Stimulated activated naive CD8-positive, alpha-beta T cell treated with anti-CD3 and anti-CD28 coated beads, Interleukin-15, Interleukin-2, amounts not matched to agents 100 ng/mL and 50 ng/mL, for 24 hours (primary cell): ENCODE measurements at regions not wholly inside any gene's neighbourhood (a gene's known extent, or its start where the extent isn't known, plus 50 kb on each side); places are given as distances from the start of the nearest gene placed in this dataset.

Source experiments
- H3K27ac Mint-ChIP-seq: one replicate; pipeline ENCODE4 v1.8.0; 2021; ENCODE audit warnings: mild to moderate bottlenecking, mixed read lengths
- H3K27me3 Mint-ChIP-seq: one replicate; pipeline ENCODE4 v1.8.0; 2021; ENCODE audit warnings: mixed read lengths
- H3K36me3 Mint-ChIP-seq: one replicate; pipeline ENCODE4 v1.8.0; 2021; ENCODE audit warnings: low read depth, mixed read lengths
- H3K4me1 Mint-ChIP-seq: one replicate; pipeline ENCODE4 v1.8.0; 2021; ENCODE audit warnings: low read depth, mixed read lengths
- H3K4me3 Mint-ChIP-seq: one replicate; pipeline ENCODE4 v1.8.0; 2021; ENCODE audit warnings: mild to moderate bottlenecking, mixed read lengths
- H3K9me3 Mint-ChIP-seq: one replicate; pipeline ENCODE4 v1.8.0; 2021; ENCODE audit warnings: mixed read lengths

DNA sequence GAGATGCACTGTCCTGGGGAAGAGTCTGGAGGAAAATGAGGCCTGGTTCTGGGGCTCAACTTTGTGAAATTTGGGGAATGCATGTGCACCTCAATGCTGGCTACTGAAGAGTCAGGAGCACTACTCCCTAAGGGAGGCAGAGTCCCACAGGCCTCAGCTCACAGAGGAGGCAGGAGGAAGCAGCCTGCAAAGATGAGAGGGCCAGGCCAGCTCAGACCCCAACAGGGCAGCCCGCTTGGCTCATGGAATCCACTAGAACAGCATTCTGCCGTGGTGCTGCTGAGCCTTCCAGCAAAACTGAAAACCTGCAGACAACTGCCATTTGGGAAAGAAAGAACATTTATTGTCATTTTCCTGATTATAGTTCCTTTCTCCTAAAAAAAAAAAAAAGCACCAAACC lies 300.5 kb downstream of the CTTN start:
- Mint-ChIP-seq H3K4me3 (no peak overlapping the region), H3K27me3 (no peaks in the 10 kb centered on the region), H3K9me3 (no peaks in the 10 kb centered on the region), H3K4me1 (no peaks in the 10 kb centered on the region), H3K27ac (no peak overlapping the region), H3K36me3 (no peaks in the 10 kb centered on the region)

DNA sequence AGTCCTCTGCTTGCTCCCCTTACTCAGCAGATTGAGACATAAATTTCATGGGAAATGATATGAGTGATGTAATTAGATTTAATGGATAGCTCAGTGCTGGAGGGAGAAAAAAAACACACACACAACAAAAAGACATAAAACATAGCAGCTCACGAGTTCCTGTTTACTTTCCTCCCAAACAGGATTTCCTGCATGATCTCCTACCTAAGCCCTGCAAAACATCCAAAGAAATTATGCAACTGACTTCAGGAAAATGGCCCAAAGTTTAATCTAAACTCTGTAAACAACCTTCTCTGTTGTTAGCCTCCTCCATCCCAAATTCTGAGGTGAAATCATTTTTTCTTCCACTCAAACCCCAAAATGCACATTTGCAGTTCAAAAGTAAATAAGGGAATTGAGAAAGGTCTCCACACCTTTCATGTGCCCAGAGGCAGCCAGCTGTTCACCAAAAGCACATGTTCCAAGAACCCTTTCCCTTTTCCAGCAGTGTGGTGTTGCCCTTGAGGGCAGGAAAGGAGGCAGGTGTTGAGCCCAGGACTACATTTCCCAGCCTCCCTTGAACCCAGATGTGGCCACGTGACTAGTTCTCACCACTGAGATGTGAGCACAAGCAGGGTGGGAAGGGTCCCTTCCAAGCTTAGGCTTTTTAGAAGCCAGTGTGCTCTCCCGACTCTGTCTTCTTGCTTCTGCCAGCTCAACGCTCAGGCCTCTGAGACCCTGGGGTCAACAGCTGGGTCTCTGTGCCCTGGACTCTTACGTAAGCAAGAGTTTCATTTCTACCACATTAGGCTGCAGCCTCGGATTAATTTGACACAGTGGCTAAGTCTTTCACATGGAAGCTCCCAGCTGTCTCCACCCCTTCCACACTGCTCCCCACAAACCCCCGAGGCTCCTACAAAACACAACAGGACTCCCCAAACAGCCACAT lies 301.2 kb downstream of the CTTN start:
- Mint-ChIP-seq H3K27me3 (no peaks in the 10 kb centered on the region), H3K4me1 (no peaks in the 10 kb centered on the region), H3K36me3 (no peaks in the 10 kb centered on the region), H3K9me3 (no peaks in the 10 kb centered on the region), H3K27ac (no peak overlapping the region), H3K4me3 (no peak overlapping the region)

DNA sequence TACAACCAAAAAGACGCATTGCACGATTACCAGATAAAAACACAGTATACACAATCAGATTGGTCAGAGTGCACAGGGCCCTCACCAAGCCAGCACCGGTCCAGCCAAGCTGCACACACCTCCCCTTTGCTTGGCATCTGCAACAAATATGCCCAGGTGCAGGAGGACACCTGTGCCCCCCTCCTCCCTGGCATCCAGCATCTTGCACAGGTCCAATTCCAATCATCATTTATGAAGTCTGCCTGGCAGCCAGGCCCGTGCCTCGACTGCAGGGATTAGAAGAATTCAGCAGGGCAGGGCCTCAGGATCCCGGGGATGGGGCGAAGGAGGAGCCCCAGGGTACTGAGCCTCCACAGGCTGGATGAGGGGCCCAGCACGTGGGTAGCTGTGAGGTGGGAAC lies 302.1 kb downstream of the CTTN start:
- Mint-ChIP-seq H3K27me3 (no peaks in the 10 kb centered on the region), H3K4me3 (no peak overlapping the region), H3K4me1 (no peaks in the 10 kb centered on the region), H3K27ac (no peak overlapping the region), H3K36me3 (no peaks in the 10 kb centered on the region), H3K9me3 (no peaks in the 10 kb centered on the region)

DNA sequence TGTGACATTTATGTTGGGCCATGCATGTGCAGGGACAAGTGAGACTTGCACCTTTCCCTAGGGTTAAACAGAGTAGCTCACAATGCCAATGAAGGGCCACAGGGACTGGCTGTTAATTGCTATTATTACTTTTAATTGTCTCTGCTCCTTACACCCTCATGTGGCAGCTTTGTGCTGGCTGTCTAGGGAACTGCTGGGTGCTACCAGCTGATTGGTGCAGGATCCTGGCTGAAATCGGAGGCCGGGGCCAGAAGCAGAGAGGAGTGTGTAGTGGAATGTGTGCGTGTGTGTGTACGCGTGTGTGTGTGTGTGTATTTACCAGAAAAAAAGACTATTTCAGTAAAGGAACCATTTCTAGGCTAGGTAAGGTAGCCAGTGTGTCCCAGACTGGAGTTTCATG lies 302.5 kb downstream of the CTTN start:
- H3K27ac Mint-ChIP-seq, result no peak overlapping the region
- no peak overlapping the region for H3K4me3 Mint-ChIP-seq
- H3K4me1 Mint-ChIP-seq, result no peaks in the 10 kb centered on the region
- no peaks in the 10 kb centered on the region for H3K36me3 Mint-ChIP-seq
- H3K27me3 Mint-ChIP-seq, result no peaks in the 10 kb centered on the region
- no peaks in the 10 kb centered on the region for H3K9me3 Mint-ChIP-seq

DNA sequence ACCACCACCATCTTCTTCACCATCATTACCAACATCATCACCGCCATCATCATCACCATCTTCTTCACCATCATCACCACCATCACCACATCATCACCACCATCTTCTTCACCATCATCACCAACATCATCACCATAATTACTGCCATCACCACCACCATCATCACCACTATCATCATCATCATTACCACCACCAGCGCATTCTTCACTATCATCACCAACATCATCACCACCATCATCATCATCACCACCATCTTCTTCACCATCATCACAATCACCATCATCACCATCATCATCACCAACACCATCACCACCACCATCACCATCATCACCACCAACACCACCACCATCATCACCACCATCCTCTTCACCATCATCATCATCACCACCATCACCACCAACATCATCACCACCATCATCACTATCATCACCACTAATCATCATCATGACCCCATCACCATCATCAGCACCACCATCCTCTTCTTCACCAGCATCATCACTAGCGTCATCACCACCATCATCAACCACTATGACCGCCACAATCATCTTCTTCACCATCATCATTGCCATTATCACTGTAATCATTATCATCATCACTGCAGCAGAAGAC lies 303.8 kb downstream of the CTTN start:
- H3K27me3 Mint-ChIP-seq, result no peaks in the 10 kb centered on the region
- H3K27ac Mint-ChIP-seq, result no peak overlapping the region
- H3K36me3 Mint-ChIP-seq, result no peaks in the 10 kb centered on the region
- H3K4me3 Mint-ChIP-seq, result no peak overlapping the region
- no peaks in the 10 kb centered on the region for H3K4me1 Mint-ChIP-seq
- H3K9me3 Mint-ChIP-seq, result no peaks in the 10 kb centered on the region

DNA sequence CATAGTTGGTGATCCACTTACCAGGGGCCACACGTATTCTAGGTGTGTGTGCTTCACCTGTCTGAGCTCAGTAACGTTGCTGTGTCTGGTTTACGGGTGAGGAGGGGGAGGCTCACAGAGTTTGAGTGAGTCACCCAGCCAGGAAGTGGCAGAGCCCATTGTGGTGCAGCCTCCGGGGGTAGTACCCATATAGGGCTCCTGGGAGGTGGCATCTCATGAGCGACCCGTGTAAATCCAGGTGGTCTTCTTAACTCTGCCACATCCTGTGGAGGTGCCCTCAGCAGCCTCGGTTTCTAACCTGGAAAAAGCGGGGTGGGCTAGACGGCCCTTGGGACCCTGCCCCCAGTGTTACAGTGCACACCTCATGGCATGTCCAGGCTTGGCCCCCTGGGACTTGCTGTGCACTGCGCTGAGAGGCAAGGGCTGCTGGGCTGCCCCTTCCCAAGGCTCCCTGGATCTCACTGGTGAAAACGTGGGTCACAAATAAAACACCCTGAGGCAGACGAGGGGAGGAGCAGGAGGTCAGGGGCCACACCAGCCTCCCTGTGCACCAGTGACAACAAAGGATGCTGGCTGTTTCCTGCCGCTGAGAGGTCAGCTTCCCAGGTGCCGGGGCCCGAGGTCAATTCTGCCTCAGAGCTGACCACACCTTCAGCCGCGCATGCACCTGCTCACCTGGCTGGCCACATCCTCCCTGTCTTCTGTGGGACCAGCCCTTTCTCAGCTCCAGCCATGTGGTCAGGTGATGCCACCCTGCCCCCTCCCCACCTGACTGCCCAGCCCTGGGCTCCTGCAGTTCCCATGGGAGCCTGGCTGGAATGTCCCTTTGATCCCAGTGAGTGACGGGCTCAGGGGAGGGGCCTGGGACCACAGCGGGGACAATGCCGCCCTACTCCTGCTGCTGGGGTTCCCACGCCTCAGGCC lies 305.1 kb downstream of the CTTN start:
- H3K27me3 Mint-ChIP-seq, result no peaks in the 10 kb centered on the region
- no peaks in the 10 kb centered on the region for H3K9me3 Mint-ChIP-seq
- no peak overlapping the region for H3K4me3 Mint-ChIP-seq
- H3K27ac Mint-ChIP-seq, result no peak overlapping the region
- no peaks in the 10 kb centered on the region for H3K36me3 Mint-ChIP-seq
- no peaks in the 10 kb centered on the region for H3K4me1 Mint-ChIP-seq

DNA sequence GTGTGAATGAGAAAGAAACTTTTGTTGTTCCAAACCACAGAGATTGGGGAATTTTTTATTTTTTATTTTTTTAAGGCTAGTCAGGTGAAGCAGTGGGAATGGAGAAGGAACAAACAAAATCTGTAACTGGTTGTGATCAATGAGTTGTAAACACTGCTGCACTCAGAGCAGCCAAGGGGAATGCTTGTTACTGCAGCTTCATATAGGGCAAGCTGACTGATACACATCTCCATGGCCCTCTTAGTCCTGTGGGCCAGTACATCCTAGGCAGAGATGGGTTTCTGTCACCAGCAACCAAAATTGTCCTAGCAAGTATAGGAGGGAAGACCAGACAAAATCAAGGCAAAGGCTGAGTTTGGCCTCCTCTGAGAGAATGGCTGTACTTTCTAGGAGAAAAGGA lies 306.8 kb downstream of the CTTN start:
- no peaks in the 10 kb centered on the region for H3K4me1 Mint-ChIP-seq

DNA sequence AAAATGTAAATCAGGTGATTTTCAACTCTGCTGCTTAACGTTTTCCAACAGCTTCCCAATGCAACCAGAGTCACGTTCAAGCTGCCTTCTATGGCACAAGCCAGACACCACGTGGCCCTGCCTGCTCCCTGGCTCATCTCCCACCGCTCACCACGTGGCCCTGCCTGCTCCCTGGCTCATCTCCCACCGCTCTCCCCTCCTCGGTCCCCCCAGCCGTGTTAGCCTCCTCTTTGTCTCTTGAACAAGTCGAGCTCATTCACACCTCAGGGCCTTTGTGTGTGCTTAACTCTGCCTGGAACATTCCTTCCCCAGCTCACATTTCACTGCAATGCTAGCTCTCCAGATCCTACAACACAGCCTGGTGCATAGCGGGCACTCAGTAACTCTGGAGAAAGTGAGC lies 307.6 kb downstream of the CTTN start:
- Mint-ChIP-seq H3K4me1 (no peaks in the 10 kb centered on the region), H3K4me3 (no peak overlapping the region), H3K9me3 (no peaks in the 10 kb centered on the region), H3K27ac (no peak overlapping the region), H3K36me3 (no peaks in the 10 kb centered on the region), H3K27me3 (no peaks in the 10 kb centered on the region)

More for the DNA sequence above, 306.8 kb downstream of the CTTN start:
- Mint-ChIP-seq H3K9me3 (no peaks in the 10 kb centered on the region), H3K27me3 (no peaks in the 10 kb centered on the region), H3K36me3 (no peaks in the 10 kb centered on the region), H3K4me3 (no peak overlapping the region), H3K27ac (no peak overlapping the region)

DNA sequence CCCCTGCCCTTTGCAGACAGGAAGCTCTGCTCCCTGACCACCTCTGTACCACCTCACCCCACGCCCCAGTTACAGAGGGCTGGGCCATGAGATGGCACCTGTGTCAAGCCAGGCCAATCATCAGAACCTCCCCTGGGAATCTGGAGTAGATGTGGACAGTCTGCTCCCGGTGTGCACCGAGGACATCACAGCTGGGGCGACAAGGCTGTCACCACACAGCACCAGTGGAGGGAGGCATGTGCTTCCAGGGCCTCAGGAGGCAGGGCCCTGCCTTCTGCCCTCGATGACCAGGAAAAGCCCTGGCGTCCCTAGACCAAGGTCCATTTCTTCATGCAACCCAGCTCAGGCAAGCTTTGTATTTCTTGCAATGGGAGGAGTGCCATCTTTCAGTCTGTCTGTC lies 309.5 kb downstream of the CTTN start:
- Mint-ChIP-seq H3K4me1 (no peaks in the 10 kb centered on the region), H3K27ac (no peak overlapping the region), H3K4me3 (no peak overlapping the region), H3K9me3 (no peaks in the 10 kb centered on the region), H3K27me3 (no peaks in the 10 kb centered on the region), H3K36me3 (no peaks in the 10 kb centered on the region)

DNA sequence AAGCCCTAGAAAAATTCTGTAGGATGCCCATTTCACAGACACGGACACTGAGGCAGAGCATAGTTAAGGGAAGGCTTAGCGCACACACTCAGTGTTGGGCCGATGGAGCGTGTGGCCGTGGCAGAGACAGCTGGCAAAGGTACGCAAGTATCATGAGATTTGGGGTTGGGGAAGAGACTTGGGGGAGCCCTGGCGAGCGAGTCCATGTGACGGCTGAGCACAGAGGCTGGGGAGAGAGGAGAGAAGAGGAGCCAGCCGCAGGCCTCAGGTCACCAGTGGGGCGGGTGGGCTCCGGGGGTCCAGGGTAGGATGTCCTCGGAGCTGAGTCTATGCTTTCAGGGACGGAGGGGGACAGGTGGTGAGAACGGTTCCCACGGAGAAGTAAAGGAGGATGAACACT lies 311.3 kb downstream of the CTTN start:
- H3K36me3 Mint-ChIP-seq, result no peaks in the 10 kb centered on the region
- peaks cover 3% of the 10 kb centered on the region for H3K27me3 Mint-ChIP-seq
- no peak overlapping the region for H3K4me3 Mint-ChIP-seq
- no peak overlapping the region for H3K27ac Mint-ChIP-seq
- no peaks in the 10 kb centered on the region for H3K9me3 Mint-ChIP-seq
- no peaks in the 10 kb centered on the region for H3K4me1 Mint-ChIP-seq

DNA sequence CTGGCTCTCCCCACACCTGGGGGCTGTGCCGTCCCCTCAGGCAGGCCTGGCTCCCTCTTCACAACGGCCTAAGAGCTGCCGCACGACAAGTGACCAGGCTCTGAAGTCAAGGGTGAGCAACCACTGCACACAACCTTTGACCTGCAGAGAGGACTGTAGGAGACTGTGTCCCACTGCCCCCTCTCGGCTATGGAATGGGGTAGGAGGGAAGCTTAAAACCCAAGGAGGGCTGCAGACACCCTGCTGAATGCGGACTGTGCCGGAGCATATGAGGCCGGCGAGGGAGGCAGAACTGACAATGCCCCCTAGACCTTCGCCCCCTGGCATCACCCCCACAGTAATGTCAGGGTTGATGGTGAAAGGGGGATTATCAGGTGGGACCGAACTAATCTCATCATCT lies 311.9 kb downstream of the CTTN start:
- H3K27me3 Mint-ChIP-seq, result peaks cover 5% of the 10 kb centered on the region

DNA sequence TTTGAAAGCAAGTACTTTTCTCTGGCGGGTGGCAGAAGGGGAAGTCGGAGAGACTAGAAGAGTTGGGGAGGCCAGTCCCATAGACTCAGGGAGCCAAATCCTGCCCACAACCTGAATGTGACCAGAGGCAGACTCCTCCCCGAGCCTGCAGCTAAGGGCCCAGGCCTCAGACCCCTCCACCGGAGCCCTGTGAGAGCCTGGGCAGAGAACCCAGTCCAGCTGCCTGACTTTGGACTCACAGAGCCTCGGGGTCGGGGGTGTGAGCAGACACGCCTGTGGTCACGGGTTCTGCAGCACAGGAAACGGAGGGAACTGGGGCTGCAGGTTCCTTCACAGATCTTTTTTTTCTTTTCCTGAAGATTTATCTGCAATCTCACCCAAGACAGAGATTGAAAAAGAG lies 312.3 kb downstream of the CTTN start:
- Mint-ChIP-seq H3K27me3 (peaks cover 5% of the 10 kb centered on the region), H3K36me3 (no peaks in the 10 kb centered on the region), H3K27ac (no peak overlapping the region), H3K9me3 (no peaks in the 10 kb centered on the region), H3K4me3 (no peak overlapping the region), H3K4me1 (no peaks in the 10 kb centered on the region)

More for the DNA sequence above, 311.9 kb downstream of the CTTN start:
- no peaks in the 10 kb centered on the region for H3K9me3 Mint-ChIP-seq
- H3K4me1 Mint-ChIP-seq, result no peaks in the 10 kb centered on the region
- no peak overlapping the region for H3K27ac Mint-ChIP-seq
- no peaks in the 10 kb centered on the region for H3K36me3 Mint-ChIP-seq
- H3K4me3 Mint-ChIP-seq, result no peak overlapping the region

DNA sequence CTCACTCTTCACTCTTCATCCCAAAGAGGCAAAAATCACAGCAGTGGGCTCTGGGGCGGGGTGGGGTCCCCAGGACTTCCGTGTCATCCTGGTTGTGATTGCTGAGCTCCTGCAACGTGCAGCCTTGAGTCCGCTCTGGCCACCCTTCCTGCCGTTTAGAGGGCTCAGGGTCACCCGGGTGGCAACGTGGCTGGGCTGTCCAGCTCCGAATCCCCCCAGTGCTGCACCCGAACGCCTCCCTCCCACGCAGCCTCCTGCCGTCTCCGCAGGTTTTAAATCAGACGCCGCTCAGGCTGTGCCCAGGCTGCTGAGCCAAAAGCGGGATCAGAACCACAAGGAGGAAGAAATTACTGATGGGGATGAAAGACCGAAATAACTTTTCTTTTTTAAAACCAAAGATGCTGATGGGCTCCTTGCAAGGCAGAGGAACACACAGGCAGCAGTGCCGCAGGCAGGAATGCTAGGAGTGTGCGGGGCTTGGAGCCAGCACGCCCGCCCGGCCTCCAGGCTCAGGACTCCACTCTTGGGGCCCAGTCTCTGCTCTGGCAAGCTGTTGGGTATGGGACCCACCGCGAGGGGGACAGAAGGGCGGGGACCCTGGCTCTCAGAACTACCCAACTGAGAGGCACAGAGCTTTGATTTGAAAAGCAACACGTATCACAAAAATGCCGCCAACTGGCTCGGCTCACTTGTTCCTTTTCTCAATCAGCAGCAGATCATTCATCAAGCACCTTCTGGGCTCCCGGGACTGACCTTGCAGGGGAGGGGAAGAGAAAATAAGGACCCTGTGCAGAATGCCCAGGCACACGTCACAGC lies 313.0 kb downstream of the CTTN start:
- peaks cover 5% of the 10 kb centered on the region for H3K27me3 Mint-ChIP-seq
- H3K4me3 Mint-ChIP-seq, result no peak overlapping the region
- no peaks in the 10 kb centered on the region for H3K4me1 Mint-ChIP-seq
- no peaks in the 10 kb centered on the region for H3K36me3 Mint-ChIP-seq
- no peaks in the 10 kb centered on the region for H3K9me3 Mint-ChIP-seq
- H3K27ac Mint-ChIP-seq, result no peak overlapping the region

DNA sequence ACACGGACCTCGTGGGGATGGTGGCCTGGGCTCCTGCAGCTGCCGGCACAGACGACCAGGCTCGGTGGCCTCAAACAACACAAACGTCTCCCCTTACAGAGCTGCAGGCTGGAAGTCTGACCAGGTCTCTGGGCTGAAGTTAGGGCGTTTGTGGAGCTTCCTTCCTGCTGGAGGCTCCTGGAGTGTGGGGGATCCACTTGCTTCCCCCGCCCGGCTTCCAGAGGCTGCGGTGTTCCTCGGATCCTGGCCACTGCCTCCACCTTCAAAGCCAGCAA lies 313.5 kb downstream of the CTTN start:
- H3K27me3 Mint-ChIP-seq, result peaks cover 5% of the 10 kb centered on the region
- no peaks in the 10 kb centered on the region for H3K36me3 Mint-ChIP-seq
- no peaks in the 10 kb centered on the region for H3K4me1 Mint-ChIP-seq
- no peaks in the 10 kb centered on the region for H3K9me3 Mint-ChIP-seq
- no peak overlapping the region for H3K27ac Mint-ChIP-seq
- H3K4me3 Mint-ChIP-seq, result no peak overlapping the region
